ENCODE measurements at regions not wholly inside any gene's neighbourhood (a gene's known extent, or its start where the extent isn't known, plus 50 kb on each side); places are given as distances from the start of the nearest gene placed in this dataset.

DNA sequence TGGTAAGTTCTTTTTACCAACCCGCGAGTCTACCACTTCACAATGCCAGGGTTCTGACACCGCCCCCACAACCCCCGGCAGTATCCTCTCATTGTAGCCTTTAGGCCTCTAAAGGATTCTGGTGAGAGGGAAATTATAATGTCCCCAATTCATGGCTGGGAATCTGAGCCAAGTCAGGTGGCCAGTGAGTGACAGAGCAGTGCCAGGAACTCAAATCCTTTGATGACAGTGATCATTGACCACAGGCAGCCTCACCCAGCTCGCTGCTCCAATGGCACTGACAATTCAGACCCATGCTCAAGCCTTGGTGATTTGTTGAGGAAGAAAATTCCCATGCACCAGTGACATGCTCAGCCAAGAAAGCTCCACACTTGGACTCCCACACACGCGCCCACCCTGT, 63.4 kb upstream of the CSF1 start:
- intact Hi-C loops (cut with micrococcal nuclease; ENCODE audit: unreplicated experiment), result no loop called here
- ChIA-PET POLR2A (interaction anchor here (1.2 kb wide), 1 partner anchor 10 kb away, joined by 3 read pairs; no protein-coding TSS in a partner anchor), CTCF (ENCODE audit: unreplicated experiment) (no interaction called here)
- Histone ChIP-seq H4K20me1 (ENCODE audit: insufficient read depth, low read length) (no peaks in the 10 kb centered on the region), H3K4me3 (ENCODE audit: low read depth, low read length, poor library complexity, severe bottlenecking) (no peak overlapping the region), H3K79me2 (ENCODE audit: insufficient read depth, low read depth, low read length) (no peaks in the 10 kb centered on the region), H3K9me2 (ENCODE audit: insufficient read depth, low read length) (no peaks in the 10 kb centered on the region), H3K9me3 (ENCODE audit: low read length) (no peaks in the 10 kb centered on the region), H3K36me3 (ENCODE audit: insufficient read depth, low read length) (no peaks in the 10 kb centered on the region), H3K4me2 (ENCODE audit: low read length) (no peak overlapping the region), H3K4me1 (ENCODE audit: insufficient read depth, low read length, poor library complexity, severe bottlenecking) (no peaks in the 10 kb centered on the region), H3K27ac (ENCODE audit: low read depth, low read length, poor library complexity, severe bottlenecking) (no peak overlapping the region), H2AFZ (ENCODE audit: low read length) (no peak overlapping the region)
- no TSS peak for BruUV-seq (replicated peaks)
- TF ChIP-seq, protein P1, sequence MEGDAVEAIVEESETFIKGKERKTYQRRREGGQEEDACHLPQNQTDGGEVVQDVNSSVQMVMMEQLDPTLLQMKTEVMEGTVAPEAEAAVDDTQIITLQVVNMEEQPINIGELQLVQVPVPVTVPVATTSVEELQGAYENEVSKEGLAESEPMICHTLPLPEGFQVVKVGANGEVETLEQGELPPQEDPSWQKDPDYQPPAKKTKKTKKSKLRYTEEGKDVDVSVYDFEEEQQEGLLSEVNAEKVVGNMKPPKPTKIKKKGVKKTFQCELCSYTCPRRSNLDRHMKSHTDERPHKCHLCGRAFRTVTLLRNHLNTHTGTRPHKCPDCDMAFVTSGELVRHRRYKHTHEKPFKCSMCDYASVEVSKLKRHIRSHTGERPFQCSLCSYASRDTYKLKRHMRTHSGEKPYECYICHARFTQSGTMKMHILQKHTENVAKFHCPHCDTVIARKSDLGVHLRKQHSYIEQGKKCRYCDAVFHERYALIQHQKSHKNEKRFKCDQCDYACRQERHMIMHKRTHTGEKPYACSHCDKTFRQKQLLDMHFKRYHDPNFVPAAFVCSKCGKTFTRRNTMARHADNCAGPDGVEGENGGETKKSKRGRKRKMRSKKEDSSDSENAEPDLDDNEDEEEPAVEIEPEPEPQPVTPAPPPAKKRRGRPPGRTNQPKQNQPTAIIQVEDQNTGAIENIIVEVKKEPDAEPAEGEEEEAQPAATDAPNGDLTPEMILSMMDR (conservative IDR thresholded peaks at IDR 0.05; ENCODE audit: low read length), result no peak
- TF ChIP-seq EZH2phosphoT487 (IDR thresholded peaks at IDR 0.05; ENCODE audit: borderline replicate concordance, low read depth, low read length), result no peak
- DNase-seq (ENCODE audit: low spot score), result no peak

DNA sequence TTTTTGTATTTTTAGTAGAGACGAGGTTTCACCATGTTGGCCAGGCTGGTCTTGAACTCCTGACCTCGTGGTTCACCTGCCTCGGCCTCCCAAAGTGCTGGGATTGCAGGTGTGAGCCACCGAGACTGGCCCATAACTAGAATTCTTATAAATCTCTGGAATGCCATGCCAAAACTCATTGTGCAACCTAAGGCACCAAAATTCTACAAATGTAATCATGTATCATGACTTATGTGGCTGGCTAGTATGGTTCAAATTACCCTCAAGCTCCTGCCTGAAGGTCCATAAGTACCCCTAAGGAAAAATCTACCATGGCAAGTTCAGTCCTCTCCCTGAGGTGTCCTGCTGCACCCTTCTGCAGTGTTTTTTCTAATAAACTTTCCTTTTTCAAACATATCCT, 63.8 kb upstream of the CSF1 start:
- no peaks in the 10 kb centered on the region for H3K4me1 ChIP-seq (ENCODE audit: insufficient read depth, low read length, poor library complexity, severe bottlenecking)
- H3K4me2 ChIP-seq (ENCODE audit: low read length), result no peak overlapping the region
- no peak overlapping the region for H3K4me3 ChIP-seq (ENCODE audit: low read depth, low read length, poor library complexity, severe bottlenecking)
- H3K9me3 ChIP-seq (ENCODE audit: low read length), result no peaks in the 10 kb centered on the region
- intact Hi-C loops (cut with micrococcal nuclease; ENCODE audit: unreplicated experiment), result no loop called here
- H2AFZ ChIP-seq (ENCODE audit: low read length), result no peak overlapping the region
- TF ChIP-seq, protein P1 (conservative IDR thresholded peaks at IDR 0.05; ENCODE audit: low read length), result no peak
- no peak for TF ChIP-seq EZH2phosphoT487 (IDR thresholded peaks at IDR 0.05; ENCODE audit: borderline replicate concordance, low read depth, low read length)
- DNase-seq (ENCODE audit: low spot score), result no peak
- POLR2A ChIA-PET, result no interaction called here
- no peaks in the 10 kb centered on the region for H3K36me3 ChIP-seq (ENCODE audit: insufficient read depth, low read length)
- no peaks in the 10 kb centered on the region for H3K9me2 ChIP-seq (ENCODE audit: insufficient read depth, low read length)
- H4K20me1 ChIP-seq (ENCODE audit: insufficient read depth, low read length), result no peaks in the 10 kb centered on the region
- no peak overlapping the region for H3K27ac ChIP-seq (ENCODE audit: low read depth, low read length, poor library complexity, severe bottlenecking)
- no TSS peak for BruUV-seq (replicated peaks)
- no peaks in the 10 kb centered on the region for H3K79me2 ChIP-seq (ENCODE audit: insufficient read depth, low read depth, low read length)
- CTCF ChIA-PET (ENCODE audit: unreplicated experiment), result no interaction called here

DNA sequence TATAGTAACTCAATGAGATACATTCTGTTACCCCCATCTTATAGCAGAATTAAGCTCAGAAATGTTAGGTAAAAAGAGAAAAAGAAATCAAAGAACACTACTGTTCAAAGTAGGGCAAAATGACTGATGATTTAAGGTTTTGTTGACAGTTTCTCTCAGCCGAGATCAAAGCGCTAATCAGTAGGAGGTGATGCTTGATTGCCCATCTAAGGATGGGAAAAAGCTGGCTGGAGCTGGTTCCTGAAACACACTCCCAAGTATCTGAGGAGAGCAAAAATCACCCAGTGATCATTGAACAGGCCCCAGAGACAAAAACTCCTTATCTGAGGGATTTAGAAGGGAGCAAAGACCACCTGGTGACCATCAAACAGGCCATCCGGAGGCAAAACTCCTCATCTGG, 64.5 kb upstream of the CSF1 start:
- no TSS peak for BruUV-seq (replicated peaks)
- TF ChIP-seq, protein P1 (conservative IDR thresholded peaks at IDR 0.05; ENCODE audit: low read length), result no peak
- no peak for DNase-seq (ENCODE audit: low spot score)
- intact Hi-C loops (cut with micrococcal nuclease; ENCODE audit: unreplicated experiment), result no loop called here
- H3K9me2 ChIP-seq (ENCODE audit: insufficient read depth, low read length), result no peaks in the 10 kb centered on the region
- H3K36me3 ChIP-seq (ENCODE audit: insufficient read depth, low read length), result no peaks in the 10 kb centered on the region
- no peaks in the 10 kb centered on the region for H3K79me2 ChIP-seq (ENCODE audit: insufficient read depth, low read depth, low read length)
- H4K20me1 ChIP-seq (ENCODE audit: insufficient read depth, low read length), result no peaks in the 10 kb centered on the region
- POLR2A ChIA-PET, result interaction anchor here (0.8 kb wide), 1 partner anchor 11 kb away, joined by 3 read pairs; no protein-coding TSS in a partner anchor
- H3K4me1 ChIP-seq (ENCODE audit: insufficient read depth, low read length, poor library complexity, severe bottlenecking), result no peaks in the 10 kb centered on the region
- no peak overlapping the region for H3K4me2 ChIP-seq (ENCODE audit: low read length)
- CTCF ChIA-PET (ENCODE audit: unreplicated experiment), result interaction anchor here (1.1 kb wide), 1 partner anchor 58 kb away, joined by 3 read pairs; no protein-coding TSS in a partner anchor
- no peaks in the 10 kb centered on the region for H3K9me3 ChIP-seq (ENCODE audit: low read length)
- H2AFZ ChIP-seq (ENCODE audit: low read length), result no peak overlapping the region
- H3K4me3 ChIP-seq (ENCODE audit: low read depth, low read length, poor library complexity, severe bottlenecking), result no peak overlapping the region
- no peak overlapping the region for H3K27ac ChIP-seq (ENCODE audit: low read depth, low read length, poor library complexity, severe bottlenecking)

All from OCI-LY7 (cell line).